ENCODE measurements at regions not wholly inside any gene's neighbourhood (a gene's known extent, or its start where the extent isn't known, plus 50 kb on each side); places are given as distances from the start of the nearest gene placed in this dataset.
A peak's percentile ranks its signal among the peaks of the same experiment; 100 is the strongest.
"Not testable (repeated sequence)": the region's sequence is repeated elsewhere in the genome, so short reads cannot be mapped to it uniquely, and the experiment has no call there.

DNA sequence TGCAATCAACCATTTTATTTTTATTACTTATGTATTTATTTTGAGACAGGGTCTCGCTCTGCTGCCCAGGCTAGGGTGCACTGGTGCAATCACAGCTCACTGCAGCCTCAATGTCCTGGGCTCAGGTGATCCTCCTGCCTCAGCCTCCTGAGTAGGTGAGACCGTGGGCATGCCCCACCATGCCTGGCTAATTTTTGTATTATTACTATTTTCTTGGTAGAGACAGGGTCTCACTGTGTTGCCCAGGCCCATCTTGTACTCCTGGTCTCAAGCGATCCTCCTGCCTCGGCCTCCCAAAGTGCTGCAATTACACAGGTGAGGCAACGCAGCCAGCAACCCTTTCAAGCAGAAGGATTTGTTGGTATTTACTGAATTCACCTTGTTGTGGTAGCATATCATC is 60.3 kb upstream of the PPP2R3B start:
- Histone ChIP-seq H3K4me3 (no peak overlapping the region), H3K36me3 (no peaks in the 10 kb centered on the region), H3K9me3 (no peaks in the 10 kb centered on the region), H3K27me3 (peaks cover 0 to 12% (median 0%) of the 10 kb centered on the region in 3 donors), H3K4me1 (no peaks in the 10 kb centered on the region), H3K27ac (no peak overlapping the region)
- intact Hi-C loops (cut with DNase I) = no loop called here
- WGBS, 2 donors = 72 to 95% methylated on average over 5 of the region's 5 CpGs
- no peak for TF ChIP-seq POLR2A (IDR thresholded peaks at IDR 0.05)
- no peak for TF ChIP-seq EP300 (IDR thresholded peaks at IDR 0.05)
- TF ChIP-seq, protein P1, sequence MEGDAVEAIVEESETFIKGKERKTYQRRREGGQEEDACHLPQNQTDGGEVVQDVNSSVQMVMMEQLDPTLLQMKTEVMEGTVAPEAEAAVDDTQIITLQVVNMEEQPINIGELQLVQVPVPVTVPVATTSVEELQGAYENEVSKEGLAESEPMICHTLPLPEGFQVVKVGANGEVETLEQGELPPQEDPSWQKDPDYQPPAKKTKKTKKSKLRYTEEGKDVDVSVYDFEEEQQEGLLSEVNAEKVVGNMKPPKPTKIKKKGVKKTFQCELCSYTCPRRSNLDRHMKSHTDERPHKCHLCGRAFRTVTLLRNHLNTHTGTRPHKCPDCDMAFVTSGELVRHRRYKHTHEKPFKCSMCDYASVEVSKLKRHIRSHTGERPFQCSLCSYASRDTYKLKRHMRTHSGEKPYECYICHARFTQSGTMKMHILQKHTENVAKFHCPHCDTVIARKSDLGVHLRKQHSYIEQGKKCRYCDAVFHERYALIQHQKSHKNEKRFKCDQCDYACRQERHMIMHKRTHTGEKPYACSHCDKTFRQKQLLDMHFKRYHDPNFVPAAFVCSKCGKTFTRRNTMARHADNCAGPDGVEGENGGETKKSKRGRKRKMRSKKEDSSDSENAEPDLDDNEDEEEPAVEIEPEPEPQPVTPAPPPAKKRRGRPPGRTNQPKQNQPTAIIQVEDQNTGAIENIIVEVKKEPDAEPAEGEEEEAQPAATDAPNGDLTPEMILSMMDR (IDR thresholded peaks at IDR 0.05) = no peak
- no peak for TF ChIP-seq POLR2AphosphoS5 (IDR thresholded peaks at IDR 0.05)
- DNase-seq = peak; percentile 12

DNA sequence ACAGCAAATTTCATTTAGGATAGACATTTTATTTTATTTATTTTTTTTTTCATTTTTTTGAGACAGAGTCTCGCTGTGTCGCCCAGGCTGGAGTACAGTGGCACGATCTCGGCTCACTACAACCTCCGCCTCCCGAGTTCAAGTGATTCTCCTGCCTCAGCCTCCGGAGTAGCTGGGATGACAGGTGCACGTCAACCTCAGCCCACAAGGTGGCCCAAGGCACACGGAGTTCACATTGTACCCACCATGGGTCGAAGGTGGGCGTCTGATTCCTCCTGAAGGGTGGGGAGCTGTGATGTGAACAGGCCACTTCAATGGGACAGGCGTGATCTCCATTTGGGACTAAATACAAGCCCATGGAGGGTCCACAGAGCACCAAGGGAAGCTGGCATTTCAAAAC is 65.0 kb upstream of the PPP2R3B start:
- peaks cover 0 to 13% (median 0%) of the 10 kb centered on the region in 3 donors for H3K27me3 ChIP-seq
- H3K4me1 ChIP-seq; DNase-seq; H3K27ac ChIP-seq; intact Hi-C loops (cut with DNase I); H3K36me3 ChIP-seq; H3K4me3 ChIP-seq; H3K9me3 ChIP-seq: not testable (repeated sequence)
- 67 to 69% methylated on average over 12 of the region's 12 CpGs for WGBS, 2 donors

DNA sequence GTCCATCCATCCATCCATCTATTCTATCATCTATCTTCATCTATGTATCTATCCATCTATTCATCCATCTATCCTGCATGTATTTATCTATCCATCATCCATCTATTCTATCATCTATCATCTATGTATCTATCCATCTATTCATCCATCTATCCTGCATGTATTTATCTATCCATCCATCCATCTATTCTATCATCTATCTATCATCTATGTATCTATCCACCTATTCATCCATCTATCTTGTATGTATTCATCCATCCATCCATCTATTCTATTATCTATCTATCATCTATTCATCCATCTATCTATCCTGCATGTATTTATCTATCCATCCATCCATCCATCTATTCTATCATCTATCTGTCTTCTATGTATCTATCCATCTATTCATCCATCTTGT is 65.9 kb upstream of the PPP2R3B start:
- Histone ChIP-seq H3K4me1 (no peaks in the 10 kb centered on the region), H3K27ac (no peak overlapping the region), H3K36me3 (no peaks in the 10 kb centered on the region), H3K9me3 (peaks cover 0 to 3% (median 0%) of the 10 kb centered on the region in 4 donors), H3K4me3 (no peak overlapping the region), H3K27me3 (peaks cover 0 to 13% (median 0%) of the 10 kb centered on the region in 3 donors)
- intact Hi-C loops (cut with DNase I) = no loop called here
- no peak for TF ChIP-seq POLR2A (IDR thresholded peaks at IDR 0.05)
- no peak for TF ChIP-seq EP300 (IDR thresholded peaks at IDR 0.05)
- DNase-seq = no peak

DNA sequence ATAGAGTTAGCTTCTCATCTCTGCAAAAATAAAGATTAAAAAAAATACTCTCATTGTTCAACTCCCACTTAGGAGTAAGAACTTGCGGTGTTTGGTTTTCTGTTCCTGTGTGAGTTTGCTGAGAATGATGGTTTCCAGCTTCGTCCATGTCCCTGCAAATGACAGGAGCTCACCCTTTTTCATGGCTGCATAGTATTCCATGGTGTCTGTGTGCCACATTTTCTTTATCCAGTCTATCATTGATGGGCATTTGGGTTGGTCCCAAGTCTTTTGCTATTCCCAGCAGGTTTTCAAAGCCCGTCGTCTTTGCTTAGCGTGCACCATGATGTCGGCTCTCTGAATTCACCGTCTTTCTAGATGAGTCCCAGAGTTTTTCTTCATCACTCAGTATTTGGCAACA is 67.8 kb upstream of the PPP2R3B start:
- 97% methylated on average over 7 of the region's 7 CpGs for WGBS, 2 donors
- H3K4me1 ChIP-seq; H3K27ac ChIP-seq; H3K36me3 ChIP-seq; intact Hi-C loops (cut with DNase I); DNase-seq; H3K9me3 ChIP-seq; H3K4me3 ChIP-seq: not testable (repeated sequence)
- peaks cover 0 to 18% (median 0%) of the 10 kb centered on the region in 3 donors for H3K27me3 ChIP-seq

DNA sequence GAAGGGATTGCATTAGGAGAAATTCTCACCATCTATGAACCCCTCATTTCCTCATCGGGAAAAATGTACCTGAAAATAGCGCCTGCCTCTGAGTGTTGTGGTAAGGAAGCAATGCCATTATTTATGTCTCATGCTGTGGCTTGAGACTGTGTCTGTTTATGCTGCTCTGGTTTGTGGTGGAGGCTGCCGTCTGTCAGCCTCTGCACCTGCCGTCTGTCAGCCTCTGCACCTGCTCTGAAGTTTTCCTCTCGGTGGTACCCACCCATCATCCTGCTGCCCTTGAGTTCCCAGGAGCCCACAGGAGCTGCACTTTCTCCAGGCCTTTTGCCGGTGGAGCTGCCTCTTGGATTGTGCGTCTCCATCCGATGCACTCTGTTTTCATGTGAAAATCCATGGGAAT is 68.5 kb upstream of the PPP2R3B start:
- intact Hi-C loops (cut with DNase I) = no loop called here
- peaks cover 0 to 25% (median 0%) of the 10 kb centered on the region in 3 donors for H3K27me3 ChIP-seq
- no peak overlapping the region for H3K4me3 ChIP-seq
- no peaks in the 10 kb centered on the region for H3K36me3 ChIP-seq
- H3K9me3 ChIP-seq = peaks cover 0 to 3% (median 0%) of the 10 kb centered on the region in 4 donors
- H3K4me1 ChIP-seq = no peaks in the 10 kb centered on the region
- no peak for TF ChIP-seq POLR2A (IDR thresholded peaks at IDR 0.05)
- TF ChIP-seq POLR2AphosphoS5 (IDR thresholded peaks at IDR 0.05) = no peak
- TF ChIP-seq, protein P1 (IDR thresholded peaks at IDR 0.05) = no peak
- no peak for TF ChIP-seq EP300 (IDR thresholded peaks at IDR 0.05)
- WGBS, 2 donors = 55 to 61% methylated on average over 8 of the region's 8 CpGs
- DNase-seq = peak; percentile 18
- H3K27ac ChIP-seq = no peak overlapping the region

DNA sequence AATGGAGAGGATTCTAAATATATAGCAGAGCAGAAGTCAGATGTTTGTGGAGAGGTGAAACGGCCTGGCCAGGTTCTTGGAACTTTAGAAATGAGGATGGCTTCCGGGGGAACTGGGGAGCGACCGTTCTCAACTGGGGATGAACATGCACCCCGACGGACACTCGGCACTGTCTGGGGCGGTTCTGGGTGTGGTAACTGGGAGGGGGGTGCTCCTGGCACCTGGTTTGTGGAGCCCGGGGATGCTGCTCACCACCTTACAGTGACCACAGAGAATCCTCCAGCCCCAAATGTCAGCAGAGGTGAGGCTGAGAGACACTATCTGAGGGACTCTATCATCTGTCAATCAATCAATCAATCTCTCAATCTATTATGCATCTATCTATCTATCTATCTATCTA is 69.0 kb upstream of the PPP2R3B start:
- Histone ChIP-seq H3K9me3 (peaks cover 0 to 3% (median 0%) of the 10 kb centered on the region in 4 donors), H3K4me3 (no peak overlapping the region), H3K27me3 (peaks cover 0 to 30% (median 0%) of the 10 kb centered on the region in 3 donors), H3K36me3 (no peaks in the 10 kb centered on the region), H3K4me1 (no peaks in the 10 kb centered on the region), H3K27ac (no peak overlapping the region)
- TF ChIP-seq POLR2A (IDR thresholded peaks at IDR 0.05) (no peak), POLR2AphosphoS5 (IDR thresholded peaks at IDR 0.05) (no peak), EP300 (IDR thresholded peaks at IDR 0.05) (no peak)
- TF ChIP-seq, protein P1 (IDR thresholded peaks at IDR 0.05) = no peak
- WGBS, 2 donors = 47 to 62% methylated on average over 9 of the region's 9 CpGs
- DNase-seq = peak; percentile 30
- intact Hi-C loops (cut with DNase I) = no loop called here

Data from sigmoid colon (tissue), 6 donors.